ENCODE measurements at regions not wholly inside any gene's neighbourhood (a gene's known extent, or its start where the extent isn't known, plus 50 kb on each side); places are given as distances from the start of the nearest gene placed in this dataset.
"Not testable (repeated sequence)": the region's sequence is repeated elsewhere in the genome, so short reads cannot be mapped to it uniquely, and the experiment has no call there.

DNA sequence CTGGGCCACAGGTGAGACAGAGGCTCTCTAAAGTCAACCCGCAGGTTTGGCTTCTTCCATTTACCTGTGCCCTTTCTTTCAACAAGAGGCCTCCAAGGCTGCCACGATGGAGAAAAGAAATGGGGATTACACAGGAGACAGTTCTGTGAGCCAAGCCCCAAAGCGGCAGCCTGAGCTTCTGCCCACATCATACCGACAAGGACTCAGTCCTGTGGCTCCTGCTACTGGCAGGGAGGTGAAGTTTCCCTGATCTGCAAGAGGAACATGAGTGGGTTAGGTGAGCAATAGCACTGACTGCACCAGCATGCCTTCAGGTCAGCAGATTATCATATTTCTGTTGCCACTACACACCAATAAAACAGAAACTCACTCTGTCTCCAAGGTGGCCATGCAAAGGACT, 800.0 kb downstream of the KCNJ18 start:
- intact Hi-C loops (cut with micrococcal nuclease) = no loop called here

DNA sequence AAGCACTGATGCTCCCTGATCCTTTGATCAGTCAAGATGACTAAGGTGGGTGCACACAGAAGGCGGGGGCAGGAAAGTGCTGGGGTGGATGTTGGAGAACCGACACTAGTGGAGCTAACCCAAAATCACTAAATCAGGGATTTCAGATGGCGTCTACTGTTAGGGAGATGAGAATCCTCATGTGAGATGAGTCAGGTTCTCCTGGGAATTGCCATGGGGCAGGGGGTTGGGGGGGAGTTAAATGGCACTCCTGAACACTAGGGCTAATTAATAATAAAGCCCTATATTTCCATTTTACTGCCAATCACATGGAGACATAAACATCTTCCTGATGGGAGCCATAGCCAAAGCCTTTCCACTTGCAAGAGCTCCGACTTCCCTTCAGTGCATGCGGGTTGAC, 804.1 kb downstream of the KCNJ18 start:
- intact Hi-C loops (cut with micrococcal nuclease) = no loop called here

DNA sequence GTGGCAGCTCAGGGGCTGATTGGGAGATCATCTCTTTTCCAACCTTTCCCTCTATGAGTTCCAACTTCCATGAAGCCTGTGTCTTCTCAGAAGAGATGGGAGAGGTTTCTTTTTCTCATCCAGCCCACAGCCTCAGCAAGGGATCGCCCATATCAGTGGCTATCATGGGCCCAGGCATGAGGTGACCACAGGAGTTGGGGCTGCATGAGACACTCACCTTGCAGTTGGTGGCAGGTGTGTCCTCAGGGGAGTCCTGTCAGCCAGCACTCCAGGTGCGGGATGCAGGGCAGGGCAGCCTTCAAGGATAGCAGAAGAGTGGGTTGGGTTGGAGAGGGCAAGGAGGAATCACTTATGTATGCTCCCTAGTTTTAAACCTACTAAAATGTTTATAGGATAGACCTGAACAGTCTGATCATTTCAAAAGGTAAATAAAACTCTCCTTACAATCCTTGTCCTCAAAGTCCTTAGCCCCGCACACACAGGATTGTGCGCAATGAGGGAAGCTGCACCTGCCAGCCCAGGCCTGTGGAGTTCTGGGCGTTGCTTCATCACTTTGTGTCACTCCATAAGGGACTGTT, 811.1 kb downstream of the KCNJ18 start:
- intact Hi-C loops (cut with micrococcal nuclease) = no loop called here

DNA sequence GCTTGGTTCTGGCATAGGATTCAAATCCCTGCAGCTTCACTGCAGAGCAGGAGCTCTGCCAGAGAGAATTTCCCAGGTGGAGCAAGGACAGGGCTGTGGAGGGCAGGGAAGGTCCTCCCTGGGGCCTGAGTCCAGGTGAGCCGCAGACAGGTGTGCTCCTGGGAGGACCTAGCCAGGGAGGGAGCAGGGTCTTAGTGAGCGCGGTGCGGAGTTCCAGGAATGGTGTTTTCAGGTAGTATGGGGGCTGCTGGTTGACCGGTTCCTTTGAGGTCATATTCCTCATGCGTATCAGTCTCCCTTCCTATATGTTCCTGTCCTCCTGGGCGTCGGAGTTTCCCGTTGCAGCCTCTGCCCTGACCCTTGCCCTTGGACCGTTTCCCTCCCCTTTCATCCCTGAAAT, 813.3 kb downstream of the KCNJ18 start:
- intact Hi-C loops (cut with micrococcal nuclease) = no loop called here

GRCh38 chr17:22506231-22506630, 813.9 kb downstream of the KCNJ18 start:
- intact Hi-C loops (cut with micrococcal nuclease) = no loop called here

- intact Hi-C loops (cut with micrococcal nuclease) = no loop called here
These were observed 814.5 kb downstream of the KCNJ18 start for GRCh38 chr17:22506861-22507260.

- intact Hi-C loops (cut with micrococcal nuclease) = no loop called here
These were observed 815.5 kb downstream of the KCNJ18 start for GRCh38 chr17:22507823-22508222.

DNA sequence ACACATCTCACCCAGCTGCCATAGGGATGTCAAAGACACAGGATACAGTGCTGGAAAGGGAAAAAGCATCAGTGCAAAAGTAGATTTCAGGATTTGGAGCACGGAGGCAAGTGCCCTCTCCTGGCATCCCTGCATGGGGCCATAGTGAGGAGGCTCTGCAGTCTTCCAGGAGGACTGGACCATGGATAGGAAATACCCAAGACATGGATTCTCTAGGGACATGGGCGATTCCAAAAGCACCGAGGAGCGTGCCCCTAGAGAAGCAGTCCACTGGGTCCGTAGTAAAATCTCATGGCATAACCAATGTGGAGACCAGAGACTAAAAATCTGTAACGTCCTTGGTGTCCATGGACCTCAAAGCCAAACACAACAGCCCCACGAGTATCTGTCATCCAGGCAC, 818.2 kb downstream of the KCNJ18 start:
- intact Hi-C loops (cut with micrococcal nuclease) = no loop called here

DNA sequence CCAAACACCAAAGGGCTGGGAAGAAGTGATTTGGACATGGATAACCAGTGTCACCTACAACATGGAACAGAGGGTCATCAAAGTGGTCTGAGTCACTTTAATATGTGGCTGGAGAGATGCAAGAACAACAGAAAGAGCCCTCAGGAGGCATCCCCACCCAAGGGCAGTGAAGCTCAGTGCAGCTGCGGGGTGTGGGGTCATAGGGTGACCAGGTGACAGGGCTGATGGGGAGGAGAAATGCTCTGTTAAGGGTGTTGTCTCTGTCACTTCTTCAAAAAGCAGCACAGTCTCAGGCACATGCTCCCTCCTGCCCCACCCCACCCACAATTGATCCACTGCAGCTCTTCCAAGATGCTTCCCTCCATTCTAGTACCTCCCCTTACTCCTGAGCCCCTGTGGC, 819.1 kb downstream of the KCNJ18 start:
- intact Hi-C loops (cut with micrococcal nuclease) = no loop called here

DNA sequence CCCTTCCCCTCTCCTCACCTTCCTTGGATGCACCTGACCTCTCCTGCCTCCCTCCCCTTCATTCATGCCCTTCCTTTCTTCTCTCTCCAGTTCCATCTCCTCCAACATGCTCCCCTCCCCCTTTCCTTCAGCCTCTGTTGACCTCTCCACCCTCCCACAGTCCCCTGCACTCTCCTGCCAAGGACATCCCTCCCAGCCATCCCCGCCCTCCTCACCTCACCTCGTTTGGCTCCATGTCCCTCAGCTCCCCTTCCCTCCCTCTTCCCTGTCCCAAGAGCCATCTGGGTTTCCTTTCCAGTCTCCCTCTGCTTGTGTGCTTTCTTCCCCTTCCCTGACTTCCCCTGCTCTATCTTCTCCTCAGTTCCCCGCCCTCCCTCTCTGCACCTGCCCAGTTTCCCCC, 819.7 kb downstream of the KCNJ18 start:
- intact Hi-C loops (cut with micrococcal nuclease) = no loop called here

DNA sequence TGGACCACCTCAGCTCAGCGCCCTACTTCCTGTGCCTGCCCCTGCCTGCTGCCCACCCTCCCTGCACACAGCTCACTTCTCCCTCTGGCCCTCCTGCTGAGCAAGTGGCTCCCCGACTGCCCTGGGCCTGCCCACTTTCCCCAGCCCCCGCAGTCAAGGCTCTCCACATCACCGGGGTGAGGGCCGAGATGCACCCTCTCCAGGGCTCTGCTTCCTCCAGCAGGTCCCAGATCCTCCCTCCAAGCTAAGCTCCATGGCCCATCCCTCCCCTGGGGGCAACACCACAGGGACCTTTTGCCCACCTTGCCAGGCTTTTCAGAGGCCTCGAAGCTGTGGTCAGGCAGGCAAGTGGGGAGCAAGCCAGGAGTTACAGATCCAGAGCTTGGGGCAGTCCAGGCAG, 820.2 kb downstream of the KCNJ18 start:
- intact Hi-C loops (cut with micrococcal nuclease) = no loop called here

DNA sequence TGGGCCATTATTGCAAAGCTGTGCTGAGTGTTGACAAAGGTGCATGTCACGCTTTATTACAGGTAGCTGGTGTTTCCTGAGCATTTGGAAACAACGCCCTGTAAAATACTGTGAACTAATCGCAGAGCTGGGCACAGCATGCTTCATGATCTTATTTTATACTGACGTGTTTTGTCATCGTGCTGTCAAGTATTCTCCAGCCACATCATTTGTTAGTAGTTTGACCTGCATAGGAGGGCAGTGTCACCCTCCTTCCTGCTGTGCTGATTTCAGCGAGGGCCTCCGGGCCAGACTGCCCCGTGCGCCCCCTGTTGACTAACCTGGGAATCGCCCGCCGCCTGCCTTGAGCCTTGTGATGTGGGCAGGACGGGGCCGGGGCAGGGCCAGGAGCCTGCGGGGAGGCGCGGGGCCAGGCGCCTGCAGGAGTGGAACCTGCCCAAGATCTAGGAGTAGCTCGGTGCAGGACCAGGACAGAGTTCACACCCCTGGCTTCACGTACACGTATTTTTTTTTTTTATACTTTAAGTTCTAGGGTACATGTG, 820.7 kb downstream of the KCNJ18 start:
- intact Hi-C loops (cut with micrococcal nuclease) = no loop called here

DNA sequence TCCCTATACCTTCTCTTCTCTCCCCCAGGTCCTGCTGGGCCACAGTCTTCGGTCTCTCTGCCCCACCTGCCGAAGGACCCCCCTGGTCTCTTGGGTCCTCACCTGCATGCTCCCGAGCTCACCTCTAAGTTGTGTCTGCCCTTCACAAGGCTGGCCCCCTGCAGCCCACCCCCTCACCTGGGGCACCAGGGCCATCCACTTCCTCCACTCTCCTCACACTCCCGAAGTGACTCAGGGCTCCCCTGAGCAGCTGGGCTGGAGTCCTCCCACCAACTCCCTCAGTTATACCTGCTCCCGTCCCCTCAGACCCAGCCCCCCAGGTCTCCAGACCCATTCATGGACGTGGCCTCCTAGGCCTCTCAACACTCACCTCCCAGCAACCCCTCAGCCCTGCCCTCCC, 822.0 kb downstream of the KCNJ18 start:
- intact Hi-C loops (cut with micrococcal nuclease) = no loop called here

DNA sequence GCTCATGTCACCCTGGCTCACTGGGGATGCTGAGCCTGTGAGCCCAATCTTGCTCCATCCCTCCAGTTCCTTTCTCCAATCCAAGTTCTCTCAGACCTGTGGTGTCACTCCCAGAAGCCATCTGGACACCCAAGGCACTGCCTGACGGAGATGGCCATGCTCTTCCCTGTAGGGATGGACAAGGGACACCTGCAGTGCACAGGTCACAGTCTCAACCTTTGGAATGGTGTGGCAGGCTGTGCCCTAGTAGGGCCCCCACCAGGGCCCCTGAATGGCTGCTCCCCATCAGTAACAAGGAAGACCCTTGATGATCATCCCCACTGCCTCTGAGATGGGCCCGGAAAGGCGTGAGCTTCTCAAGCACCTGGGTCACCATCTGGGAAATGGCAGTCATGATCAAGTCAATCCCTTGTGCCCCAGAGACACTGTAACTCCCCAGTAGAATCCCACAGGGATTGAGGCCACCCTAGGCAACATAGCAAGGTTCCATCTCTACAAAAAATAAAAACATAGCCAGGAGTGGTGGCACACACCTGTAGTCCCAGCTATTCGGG, 822.5 kb downstream of the KCNJ18 start:
- intact Hi-C loops (cut with micrococcal nuclease) = no loop called here

- intact Hi-C loops (cut with micrococcal nuclease) = no loop called here
These were observed 823.3 kb downstream of the KCNJ18 start for GRCh38 chr17:22515599-22515998.

- intact Hi-C loops (cut with micrococcal nuclease) = no loop called here
These were observed 824.7 kb downstream of the KCNJ18 start for GRCh38 chr17:22516861-22517636.

- intact Hi-C loops (cut with micrococcal nuclease) = no loop called here
These were observed 825.4 kb downstream of the KCNJ18 start for GRCh38 chr17:22517716-22518115.

DNA sequence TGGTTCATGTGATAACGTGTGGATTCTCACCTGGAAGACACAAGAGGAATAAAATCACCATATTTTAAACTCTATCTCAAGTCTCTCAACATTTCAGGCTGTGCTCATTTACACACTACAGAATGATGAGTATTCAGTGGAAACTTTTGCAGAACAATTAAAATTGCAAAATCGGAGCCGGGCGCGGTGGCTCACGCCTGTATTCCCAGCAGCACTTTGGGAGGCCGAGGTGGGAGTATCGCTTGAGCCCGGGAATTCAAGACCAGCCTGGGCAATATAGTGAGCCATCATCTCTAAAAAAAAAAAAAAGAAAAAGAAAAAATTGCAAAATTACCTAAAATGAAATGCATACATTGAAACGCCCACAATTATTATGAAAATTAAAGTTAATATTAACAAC, 825.9 kb downstream of the KCNJ18 start:
- intact Hi-C loops (cut with micrococcal nuclease) = no loop called here

DNA sequence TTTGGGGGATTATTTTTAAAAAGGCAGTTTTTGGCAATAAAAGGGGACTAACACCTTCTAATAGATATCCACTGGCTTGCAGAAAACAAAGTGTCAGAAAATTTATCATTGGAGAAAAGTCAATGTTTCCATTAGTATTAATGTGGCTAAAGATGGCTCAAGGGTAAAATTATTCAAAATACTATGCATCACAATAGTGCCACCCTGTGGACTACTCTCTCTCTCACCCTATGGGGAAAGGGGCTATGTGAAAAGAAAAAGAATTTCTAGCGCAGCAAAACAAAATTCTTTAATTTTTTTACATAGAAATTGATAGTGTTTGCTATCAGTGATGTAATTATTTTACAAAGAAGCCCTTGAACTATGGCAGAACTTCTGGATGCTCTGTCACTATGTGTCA, 856.5 kb downstream of the KCNJ18 start:
- intact Hi-C loops (cut with micrococcal nuclease) = not testable (repeated sequence)

DNA sequence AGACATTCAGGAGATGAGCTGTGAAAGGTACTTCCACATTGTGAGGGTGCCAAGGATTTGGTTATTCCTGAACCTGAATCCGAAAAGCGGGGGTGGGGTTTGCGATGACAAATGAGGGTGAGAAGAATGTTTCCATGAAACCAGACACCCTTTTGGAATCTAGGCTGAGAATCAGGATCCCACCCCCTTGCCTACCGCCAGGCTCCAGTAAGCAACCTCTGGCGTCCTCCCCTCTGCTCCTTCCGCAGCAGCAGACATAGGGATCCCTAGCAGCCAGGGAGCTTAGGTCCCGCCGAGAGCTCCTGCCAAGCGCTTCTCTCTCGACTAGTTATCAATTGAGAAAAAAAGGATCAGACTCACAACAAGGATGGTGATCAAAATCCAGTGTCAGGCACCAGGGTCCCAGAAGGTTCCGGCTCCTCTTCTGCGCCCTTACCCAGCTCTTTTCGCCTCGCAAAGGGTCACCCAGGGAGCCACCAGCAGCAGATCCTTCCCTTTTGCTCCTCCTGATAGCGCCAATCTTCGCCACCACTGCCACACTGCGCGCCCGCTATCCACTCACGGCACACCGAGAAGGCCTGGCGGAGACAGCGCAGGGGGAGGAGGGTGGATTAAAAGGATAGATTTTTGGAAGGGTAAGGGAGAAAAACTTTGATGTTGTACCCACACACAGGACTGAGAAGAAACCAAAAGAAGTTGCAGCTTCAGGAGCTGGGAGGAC, 859.5 kb downstream of the KCNJ18 start:
- intact Hi-C loops (cut with micrococcal nuclease) = not testable (repeated sequence)

GRCh38 chr17:22569459-22570143, 877.3 kb downstream of the KCNJ18 start:
- intact Hi-C loops (cut with micrococcal nuclease) = no loop called here
